ENCODE measurements at regions not wholly inside any gene's neighbourhood (a gene's known extent, or its start where the extent isn't known, plus 50 kb on each side); places are given as distances from the start of the nearest gene placed in this dataset.

DNA sequence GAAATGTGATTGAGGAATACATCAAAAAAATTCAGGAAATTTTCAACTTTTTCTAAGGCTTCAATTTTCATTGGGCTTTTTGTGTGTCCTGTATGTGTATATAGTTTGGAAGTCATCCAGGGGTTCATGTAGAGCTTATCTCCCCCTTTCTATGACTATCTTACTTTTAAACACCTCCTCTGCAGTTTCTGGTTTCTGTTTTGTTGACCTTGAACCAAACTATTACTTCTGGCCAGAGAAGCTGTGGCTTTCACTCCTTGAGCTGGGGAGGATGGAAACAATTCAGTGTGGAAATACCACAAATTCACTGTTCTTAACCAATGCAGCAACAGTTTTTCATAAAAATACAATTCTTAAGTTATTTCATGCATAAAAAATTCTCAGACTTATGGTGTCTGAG is 613.2 kb upstream of the SEL1L start:
- ChIA-PET POLR2A (no interaction called here), CTCF (no interaction called here)
- no peaks in the 10 kb centered on the region for H3K9me3 ChIP-seq (ENCODE audit: control insufficient read depth, insufficient read depth, low read depth, low read length)
- no peak overlapping the region for H3K4me3 ChIP-seq (ENCODE audit: low read depth, low read length)
- no peaks in the 10 kb centered on the region for H3K36me3 ChIP-seq (ENCODE audit: control insufficient read depth in 2 of 2, insufficient read depth in 1 of 2, low read length in 2 of 2)
- H3K4me1 ChIP-seq (ENCODE audit: control insufficient read depth, insufficient read depth, low read length): no peaks in the 10 kb centered on the region
- no peak overlapping the region for H3K27ac ChIP-seq (ENCODE audit: extremely low read depth, low read depth, low read length)
- TF ChIP-seq ZNF24 (tag by site-specific recombination; IDR thresholded peaks at IDR 0.05) (no peak), ZNF513 (tag by site-specific recombination; IDR thresholded peaks at IDR 0.05) (no peak), ZNF623 (tag by site-specific recombination; IDR thresholded peaks at IDR 0.05) (no peak), ZXDB (tag by site-specific recombination; IDR thresholded peaks at IDR 0.05) (no peak), SCRT1 (tag by site-specific recombination; IDR thresholded peaks at IDR 0.05; ENCODE audit: borderline replicate concordance) (no peak), SP3 (tag by site-specific recombination; IDR thresholded peaks at IDR 0.05) (no peak), ZNF596 (tag by site-specific recombination; IDR thresholded peaks at IDR 0.05) (no peak), ZNF560 (tag by site-specific recombination; IDR thresholded peaks at IDR 0.05; ENCODE audit: borderline replicate concordance) (no peak), ZNF138 (tag by site-specific recombination; IDR thresholded peaks at IDR 0.05; ENCODE audit: borderline replicate concordance) (no peak), TCF7L2 (IDR thresholded peaks at IDR 0.05; ENCODE audit: borderline replicate concordance, low read depth, low read length) (no peak)

- Histone ChIP-seq H3K4me3 (ENCODE audit: low read depth, low read length) (no peak overlapping the region), H3K36me3 (ENCODE audit: control insufficient read depth in 2 of 2, insufficient read depth in 1 of 2, low read length in 2 of 2) (no peaks in the 10 kb centered on the region), H3K9me3 (ENCODE audit: control insufficient read depth, insufficient read depth, low read depth, low read length) (no peaks in the 10 kb centered on the region), H3K4me1 (ENCODE audit: control insufficient read depth, insufficient read depth, low read length) (no peaks in the 10 kb centered on the region), H3K27ac (ENCODE audit: extremely low read depth, low read depth, low read length) (no peak overlapping the region)
- ChIA-PET CTCF (no interaction called here), POLR2A (no interaction called here)
- TF ChIP-seq ZNF398 (tag by site-specific recombination; IDR thresholded peaks at IDR 0.05) (no peak), ZSCAN18 (tag by site-specific recombination; IDR thresholded peaks at IDR 0.05) (no peak), ZNF645 (tag by site-specific recombination; IDR thresholded peaks at IDR 0.05) (no peak), GLI4 (tag by site-specific recombination; IDR thresholded peaks at IDR 0.05) (no peak), ZNF146 (tag by site-specific recombination; IDR thresholded peaks at IDR 0.05) (no peak), ZNF416 (tag by site-specific recombination; IDR thresholded peaks at IDR 0.05) (no peak), ZFP37 (tag by site-specific recombination; IDR thresholded peaks at IDR 0.05) (no peak), ZBTB8A (tag by site-specific recombination; IDR thresholded peaks at IDR 0.05) (no peak), HOXA7 (CRISPR knock-in tag; IDR thresholded peaks at IDR 0.05; ENCODE audit: borderline replicate concordance) (no peak)
- TF ChIP-seq, protein P1, sequence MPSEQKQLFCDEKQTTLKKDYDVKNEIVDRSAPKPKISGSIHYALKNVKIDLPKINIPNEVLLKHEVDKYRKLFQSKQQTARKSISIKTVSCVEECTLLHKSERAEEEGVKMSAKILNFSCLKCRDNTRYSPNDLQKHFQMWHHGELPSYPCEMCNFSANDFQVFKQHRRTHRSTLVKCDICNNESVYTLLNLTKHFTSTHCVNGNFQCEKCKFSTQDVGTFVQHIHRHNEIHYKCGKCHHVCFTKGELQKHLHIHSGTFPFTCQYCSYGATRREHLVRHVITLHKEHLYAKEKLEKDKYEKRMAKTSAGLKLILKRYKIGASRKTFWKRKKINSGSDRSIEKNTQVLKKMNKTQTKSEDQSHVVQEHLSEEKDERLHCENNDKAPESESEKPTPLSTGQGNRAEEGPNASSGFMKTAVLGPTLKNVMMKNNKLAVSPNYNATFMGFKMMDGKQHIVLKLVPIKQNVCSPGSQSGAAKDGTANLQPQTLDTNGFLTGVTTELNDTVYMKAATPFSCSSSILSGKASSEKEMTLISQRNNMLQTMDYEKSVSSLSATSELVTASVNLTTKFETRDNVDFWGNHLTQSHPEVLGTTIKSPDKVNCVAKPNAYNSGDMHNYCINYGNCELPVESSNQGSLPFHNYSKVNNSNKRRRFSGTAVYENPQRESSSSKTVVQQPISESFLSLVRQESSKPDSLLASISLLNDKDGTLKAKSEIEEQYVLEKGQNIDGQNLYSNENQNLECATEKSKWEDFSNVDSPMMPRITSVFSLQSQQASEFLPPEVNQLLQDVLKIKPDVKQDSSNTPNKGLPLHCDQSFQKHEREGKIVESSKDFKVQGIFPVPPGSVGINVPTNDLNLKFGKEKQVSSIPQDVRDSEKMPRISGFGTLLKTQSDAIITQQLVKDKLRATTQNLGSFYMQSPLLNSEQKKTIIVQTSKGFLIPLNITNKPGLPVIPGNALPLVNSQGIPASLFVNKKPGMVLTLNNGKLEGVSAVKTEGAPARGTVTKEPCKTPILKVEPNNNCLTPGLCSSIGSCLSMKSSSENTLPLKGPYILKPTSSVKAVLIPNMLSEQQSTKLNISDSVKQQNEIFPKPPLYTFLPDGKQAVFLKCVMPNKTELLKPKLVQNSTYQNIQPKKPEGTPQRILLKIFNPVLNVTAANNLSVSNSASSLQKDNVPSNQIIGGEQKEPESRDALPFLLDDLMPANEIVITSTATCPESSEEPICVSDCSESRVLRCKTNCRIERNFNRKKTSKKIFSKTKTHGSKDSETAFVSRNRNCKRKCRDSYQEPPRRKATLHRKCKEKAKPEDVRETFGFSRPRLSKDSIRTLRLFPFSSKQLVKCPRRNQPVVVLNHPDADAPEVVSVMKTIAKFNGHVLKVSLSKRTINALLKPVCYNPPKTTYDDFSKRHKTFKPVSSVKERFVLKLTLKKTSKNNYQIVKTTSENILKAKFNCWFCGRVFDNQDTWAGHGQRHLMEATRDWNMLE (tag by site-specific recombination; conservative IDR thresholded peaks at IDR 0.05; ENCODE audit: low read depth): no peak
Measured at GRCh38 chr14:82153689-82154088, 620.0 kb upstream of the SEL1L start.
